DOHH2 (cell line): ENCODE measurements at regions not wholly inside any gene's neighbourhood (a gene's known extent, or its start where the extent isn't known, plus 50 kb on each side); places are given as distances from the start of the nearest gene placed in this dataset.

Experiments used
- CTCF ChIP-seq: fragments of 200-600 bp; sonication (generic); IDR thresholded peaks from one replicate; pipeline ENCODE4 v1.5.1; 2014; ENCODE audit warnings: antibody characterized with exemption, mild to moderate bottlenecking, low read depth, low read length; ENCODE audit not compliant: poor library complexity, severe bottlenecking
- EZH2phosphoT487 ChIP-seq: fragments of 200-600 bp; sonication (generic); IDR thresholded peaks from 2 replicates; pipeline ENCODE4 v1.6.1; 2017; ENCODE audit warnings: borderline replicate concordance, mild to moderate bottlenecking, antibody characterized with exemption, low read length, moderate library complexity, mixed read lengths

GRCh38 chr2:59569124-59569523, 984.3 kb downstream of the BCL11A start:
- TF ChIP-seq CTCF = no peak
- no peak for TF ChIP-seq EZH2phosphoT487
